ENCODE measurements at regions not wholly inside any gene's neighbourhood (a gene's known extent, or its start where the extent isn't known, plus 50 kb on each side); places are given as distances from the start of the nearest gene placed in this dataset.

DNA sequence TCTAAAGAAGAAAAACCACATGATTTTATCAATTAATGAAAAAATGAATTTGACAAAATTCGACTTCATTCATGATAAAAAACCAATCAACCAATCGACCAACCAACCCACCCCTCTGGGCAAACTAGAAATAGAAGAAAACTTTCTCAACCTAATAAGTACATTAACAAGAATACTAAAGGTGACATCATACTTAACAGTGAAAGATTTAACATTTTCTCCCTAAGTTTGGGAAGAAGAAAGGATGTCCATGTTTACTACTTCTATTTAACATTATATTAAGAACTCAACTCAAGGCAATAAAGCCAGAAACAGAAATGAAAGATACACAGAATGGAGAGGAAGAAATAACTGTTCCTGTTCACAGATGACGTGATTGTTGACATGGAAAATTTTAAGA is 476.1 kb upstream of the MEF2C start:
- no peak overlapping the region for H3K4me3 ChIP-seq (replicated peaks; ENCODE audit: low read depth, low read length)
- TF ChIP-seq CTCF (IDR thresholded peaks at IDR 0.05; ENCODE audit: insufficient read depth, low read length, poor library complexity, severe bottlenecking): no peak

GRCh38 chr5:89353837-89354551 is 471.0 kb upstream of the MEF2C start:
- no peaks in the 10 kb centered on the region for H3K36me3 ChIP-seq (ENCODE audit: control insufficient read depth, insufficient read depth, low read length)

More for the DNA sequence above, 476.1 kb upstream of the MEF2C start:
- no peaks in the 10 kb centered on the region for H3K36me3 ChIP-seq (ENCODE audit: control insufficient read depth, insufficient read depth, low read length)
- DNase-seq (ENCODE audit: extremely low read depth, insufficient read length): no peak
- H3K27me3 ChIP-seq (replicated peaks; ENCODE audit: control insufficient read depth, insufficient read depth, low read length): no peaks in the 10 kb centered on the region

GRCh38 chr5:89351975-89352374 is 469.0 kb upstream of the MEF2C start:
- Histone ChIP-seq H3K4me3 (replicated peaks; ENCODE audit: low read depth, low read length) (peak overlapping the region; percentile 4; the same call in 1 of the 2 replicates), H3K27me3 (replicated peaks; ENCODE audit: control insufficient read depth, insufficient read depth, low read length) (no peaks in the 10 kb centered on the region), H3K36me3 (ENCODE audit: control insufficient read depth, insufficient read depth, low read length) (no peaks in the 10 kb centered on the region)
- no peak for TF ChIP-seq CTCF (IDR thresholded peaks at IDR 0.05; ENCODE audit: insufficient read depth, low read length, poor library complexity, severe bottlenecking)
- no peak for DNase-seq (ENCODE audit: extremely low read depth, insufficient read length)

More at GRCh38 chr5:89353837-89354551, 471.0 kb upstream of the MEF2C start:
- no peak for TF ChIP-seq CTCF (IDR thresholded peaks at IDR 0.05; ENCODE audit: insufficient read depth, low read length, poor library complexity, severe bottlenecking)
- DNase-seq (ENCODE audit: extremely low read depth, insufficient read length): peak; percentile 15
- Histone ChIP-seq H3K4me3 (replicated peaks; ENCODE audit: low read depth, low read length) (no peak overlapping the region), H3K27me3 (replicated peaks; ENCODE audit: control insufficient read depth, insufficient read depth, low read length) (no peaks in the 10 kb centered on the region)

DNA sequence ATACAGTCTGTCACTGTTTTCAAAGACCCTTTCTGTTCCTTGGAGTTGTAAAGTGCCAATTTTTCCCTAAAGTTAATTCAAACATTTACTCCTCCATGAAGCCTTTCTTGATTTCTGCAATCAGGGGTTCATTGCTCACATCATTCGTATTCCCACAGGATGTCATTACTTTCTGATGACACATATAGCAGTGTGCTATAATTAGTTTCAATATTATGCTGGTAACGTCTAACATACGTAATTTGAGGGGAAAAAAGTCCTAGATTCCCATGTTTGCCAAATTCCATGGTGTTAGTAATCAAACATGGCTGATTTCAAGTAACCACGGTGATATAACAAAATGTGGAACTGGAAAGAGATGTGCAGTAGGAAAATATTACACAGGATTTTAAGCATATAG is 468.2 kb upstream of the MEF2C start:
- no peak for DNase-seq (ENCODE audit: extremely low read depth, insufficient read length)
- no peaks in the 10 kb centered on the region for H3K36me3 ChIP-seq (ENCODE audit: control insufficient read depth, insufficient read depth, low read length)
- peak overlapping the region; percentile 16; the same call in 1 of the 2 replicates for H3K4me3 ChIP-seq (replicated peaks; ENCODE audit: low read depth, low read length)
- TF ChIP-seq CTCF (IDR thresholded peaks at IDR 0.05; ENCODE audit: insufficient read depth, low read length, poor library complexity, severe bottlenecking): no peak
- H3K27me3 ChIP-seq (replicated peaks; ENCODE audit: control insufficient read depth, insufficient read depth, low read length): no peaks in the 10 kb centered on the region

DNA sequence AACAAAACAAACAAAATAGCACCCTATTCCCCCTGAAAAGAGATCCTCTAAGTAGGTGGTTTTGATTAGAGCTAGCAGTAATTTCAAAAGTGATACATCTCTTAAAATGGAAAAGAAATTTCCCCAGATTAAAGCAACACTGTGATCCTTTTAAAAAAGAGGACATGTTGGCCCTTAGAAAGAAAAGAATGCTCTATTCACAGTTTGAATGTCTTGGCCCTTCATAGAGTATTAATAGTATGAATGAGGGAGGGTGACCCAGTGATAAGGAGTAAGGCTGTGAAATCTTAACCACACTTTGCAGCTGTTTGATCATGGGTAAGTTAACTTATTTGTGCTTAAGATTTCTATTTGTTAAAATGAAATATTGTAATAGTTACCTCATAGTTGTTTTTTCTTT is 467.7 kb upstream of the MEF2C start:
- no peak for DNase-seq (ENCODE audit: extremely low read depth, insufficient read length)
- H3K27me3 ChIP-seq (replicated peaks; ENCODE audit: control insufficient read depth, insufficient read depth, low read length): no peaks in the 10 kb centered on the region
- no peaks in the 10 kb centered on the region for H3K36me3 ChIP-seq (ENCODE audit: control insufficient read depth, insufficient read depth, low read length)
- TF ChIP-seq CTCF (IDR thresholded peaks at IDR 0.05; ENCODE audit: insufficient read depth, low read length, poor library complexity, severe bottlenecking): no peak
- H3K4me3 ChIP-seq (replicated peaks; ENCODE audit: low read depth, low read length): no peak overlapping the region
